GM12865 (cell line): ENCODE measurements at regions not wholly inside any gene's neighbourhood (a gene's known extent, or its start where the extent isn't known, plus 50 kb on each side); places are given as distances from the start of the nearest gene placed in this dataset.

Source experiments
- DNase-seq: peaks from one replicate; pipeline ENCODE4 v3.0.0; 2010; ENCODE audit warnings: low read depth
- H3K4me3 ChIP-seq: 2 replicates; pipeline ENCODE4 v1.5.1; 2011; ENCODE audit warnings: mild to moderate bottlenecking, low read depth, low read length, control low read depth
- CTCF ChIP-seq: IDR thresholded peaks from 2 replicates; pipeline ENCODE4 v1.5.1; 2011; ENCODE audit warnings: low read length, control low read depth, low read depth, inconsistent platforms; ENCODE audit not compliant: insufficient read depth; ENCODE audit errors: missing control alignments

- TF ChIP-seq CTCF, result no peak
- H3K4me3 ChIP-seq, result no peak overlapping the region
- DNase-seq, result no peak
Measured at GRCh38 chr20:52422574-52423336, 231.2 kb upstream of the ZFP64 start.

GRCh38 chr20:52420805-52421204 lies 229.2 kb upstream of the ZFP64 start:
- DNase-seq, result no peak
- TF ChIP-seq CTCF, result no peak
- H3K4me3 ChIP-seq, result no peak overlapping the region

GRCh38 chr20:52419205-52419604 lies 227.6 kb upstream of the ZFP64 start:
- no peak for DNase-seq
- no peak overlapping the region for H3K4me3 ChIP-seq
- TF ChIP-seq CTCF, result no peak

DNA sequence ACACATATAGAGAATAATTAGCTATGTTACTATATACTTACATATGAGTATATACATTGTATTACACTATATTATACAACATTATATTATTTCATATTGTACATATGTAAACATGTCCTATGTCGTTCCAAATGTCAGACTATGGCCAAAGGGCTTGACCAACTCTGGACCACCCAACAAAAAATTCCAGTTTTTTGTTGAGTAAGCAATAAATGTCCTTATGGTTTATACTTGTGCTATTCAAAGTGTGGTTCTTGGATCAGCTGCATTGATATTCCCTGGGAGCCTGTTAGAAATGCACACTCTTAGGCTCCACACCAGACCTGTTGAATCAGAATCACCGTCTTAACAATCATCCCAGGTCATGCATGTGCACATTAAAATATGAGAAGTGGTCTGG lies 225.4 kb upstream of the ZFP64 start:
- TF ChIP-seq CTCF, result no peak
- no peak for DNase-seq
- H3K4me3 ChIP-seq, result no peak overlapping the region

DNA sequence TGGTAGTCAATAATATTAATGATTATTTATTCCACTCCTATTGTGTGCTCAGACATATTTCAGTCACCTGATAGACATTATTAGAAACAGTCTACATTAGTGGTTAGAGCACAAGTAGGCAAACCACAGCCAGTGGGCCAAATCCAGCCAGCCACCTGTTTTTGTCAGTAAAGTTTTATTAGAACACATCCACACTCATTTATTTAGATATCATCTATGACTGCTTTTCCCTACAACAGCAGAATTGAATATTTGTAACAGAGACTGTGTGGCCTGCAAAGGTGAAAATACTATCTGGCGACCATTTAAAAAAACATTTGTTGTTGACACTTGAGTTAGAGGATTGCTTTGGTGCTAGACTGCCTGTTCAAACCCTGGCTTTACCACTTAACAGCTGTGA lies 220.0 kb upstream of the ZFP64 start:
- TF ChIP-seq CTCF, result no peak
- H3K4me3 ChIP-seq, result no peak overlapping the region
- DNase-seq, result no peak

GRCh38 chr20:52410731-52411234 lies 219.2 kb upstream of the ZFP64 start:
- no peak overlapping the region for H3K4me3 ChIP-seq
- no peak for TF ChIP-seq CTCF
- no peak for DNase-seq

GRCh38 chr20:52410182-52410647 lies 218.6 kb upstream of the ZFP64 start:
- H3K4me3 ChIP-seq, result no peak overlapping the region
- DNase-seq, result no peak
- TF ChIP-seq CTCF, result no peak
